ENCODE measurements at regions not wholly inside any gene's neighbourhood (a gene's known extent, or its start where the extent isn't known, plus 50 kb on each side); places are given as distances from the start of the nearest gene placed in this dataset.
"Not testable (repeated sequence)": the region's sequence is repeated elsewhere in the genome, so short reads cannot be mapped to it uniquely, and the experiment has no call there.

GRCh38 chr6:6753301-6753700, 164.8 kb downstream of the LY86 start:
- no peak overlapping the region for H3K4me3 ChIP-seq (ENCODE audit: low read depth, low read length)
- DNase-seq (ENCODE audit: low read depth): no peak
- no peak for TF ChIP-seq CTCF (IDR thresholded peaks at IDR 0.05; ENCODE audit: insufficient read depth, low read depth, low read length)

- no peak overlapping the region for H3K4me3 ChIP-seq (ENCODE audit: low read depth, low read length)
- TF ChIP-seq CTCF (IDR thresholded peaks at IDR 0.05; ENCODE audit: insufficient read depth, low read depth, low read length): no peak
- DNase-seq (ENCODE audit: low read depth): no peak
Measured at GRCh38 chr6:6756526-6756925, 168.0 kb downstream of the LY86 start.

GRCh38 chr6:6758546-6758914, 170.0 kb downstream of the LY86 start:
- no peak for DNase-seq (ENCODE audit: low read depth)
- TF ChIP-seq CTCF (IDR thresholded peaks at IDR 0.05; ENCODE audit: insufficient read depth, low read depth, low read length): no peak
- H3K4me3 ChIP-seq (ENCODE audit: low read depth, low read length): no peak overlapping the region

- peak overlapping the region; percentile 29 for H3K4me3 ChIP-seq (ENCODE audit: low read depth, low read length)
- DNase-seq (ENCODE audit: low read depth): peak; percentile 68
- TF ChIP-seq CTCF (IDR thresholded peaks at IDR 0.05; ENCODE audit: insufficient read depth, low read depth, low read length): peak; percentile 72
Measured at GRCh38 chr6:6758915-6759654, 170.6 kb downstream of the LY86 start.

GRCh38 chr6:6760002-6760401, 171.5 kb downstream of the LY86 start:
- TF ChIP-seq CTCF (IDR thresholded peaks at IDR 0.05; ENCODE audit: insufficient read depth, low read depth, low read length): no peak
- no peak for DNase-seq (ENCODE audit: low read depth)
- no peak overlapping the region for H3K4me3 ChIP-seq (ENCODE audit: low read depth, low read length)

GRCh38 chr6:6762566-6762965, 174.0 kb downstream of the LY86 start:
- H3K4me3 ChIP-seq (ENCODE audit: low read depth, low read length); DNase-seq (ENCODE audit: low read depth): not testable (repeated sequence)

- no peak for DNase-seq (ENCODE audit: low read depth)
- TF ChIP-seq CTCF (IDR thresholded peaks at IDR 0.05; ENCODE audit: insufficient read depth, low read depth, low read length): no peak
- no peak overlapping the region for H3K4me3 ChIP-seq (ENCODE audit: low read depth, low read length)
Measured at GRCh38 chr6:6764764-6765434, 176.4 kb downstream of the LY86 start.

All from fibroblast of villous mesenchyme (primary cell).